ENCODE measurements at regions not wholly inside any gene's neighbourhood (a gene's known extent, or its start where the extent isn't known, plus 50 kb on each side); places are given as distances from the start of the nearest gene placed in this dataset.

DNA sequence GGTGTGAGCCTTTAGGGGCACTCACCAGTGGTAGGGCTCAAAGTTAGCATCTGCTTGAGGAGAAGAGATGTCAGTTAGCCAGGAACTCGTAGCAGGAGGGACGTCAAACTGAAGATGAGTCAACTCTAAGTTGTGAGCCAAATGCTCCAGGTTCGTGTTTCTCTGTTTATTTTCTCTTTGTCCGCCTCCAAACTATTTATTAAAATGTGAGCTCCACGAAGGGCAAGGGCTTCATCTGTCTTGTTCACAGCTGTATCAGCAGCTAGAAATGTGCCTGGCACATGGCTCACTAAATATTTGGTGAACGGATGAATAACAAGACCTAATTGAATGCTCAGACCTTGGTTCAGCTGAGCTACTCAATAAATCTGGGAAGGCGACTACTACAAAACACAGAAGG lies 248.9 kb downstream of the BCOR start:
- TF ChIP-seq, protein P1, sequence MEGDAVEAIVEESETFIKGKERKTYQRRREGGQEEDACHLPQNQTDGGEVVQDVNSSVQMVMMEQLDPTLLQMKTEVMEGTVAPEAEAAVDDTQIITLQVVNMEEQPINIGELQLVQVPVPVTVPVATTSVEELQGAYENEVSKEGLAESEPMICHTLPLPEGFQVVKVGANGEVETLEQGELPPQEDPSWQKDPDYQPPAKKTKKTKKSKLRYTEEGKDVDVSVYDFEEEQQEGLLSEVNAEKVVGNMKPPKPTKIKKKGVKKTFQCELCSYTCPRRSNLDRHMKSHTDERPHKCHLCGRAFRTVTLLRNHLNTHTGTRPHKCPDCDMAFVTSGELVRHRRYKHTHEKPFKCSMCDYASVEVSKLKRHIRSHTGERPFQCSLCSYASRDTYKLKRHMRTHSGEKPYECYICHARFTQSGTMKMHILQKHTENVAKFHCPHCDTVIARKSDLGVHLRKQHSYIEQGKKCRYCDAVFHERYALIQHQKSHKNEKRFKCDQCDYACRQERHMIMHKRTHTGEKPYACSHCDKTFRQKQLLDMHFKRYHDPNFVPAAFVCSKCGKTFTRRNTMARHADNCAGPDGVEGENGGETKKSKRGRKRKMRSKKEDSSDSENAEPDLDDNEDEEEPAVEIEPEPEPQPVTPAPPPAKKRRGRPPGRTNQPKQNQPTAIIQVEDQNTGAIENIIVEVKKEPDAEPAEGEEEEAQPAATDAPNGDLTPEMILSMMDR (IDR thresholded peaks at IDR 0.05; ENCODE audit: poor library complexity, severe bottlenecking): no peak
- no peak for TF ChIP-seq EZH2 (IDR thresholded peaks at IDR 0.05; ENCODE audit: borderline replicate concordance, insufficient read depth, low read length, poor library complexity, severe bottlenecking)
- TF ChIP-seq, protein P2, sequence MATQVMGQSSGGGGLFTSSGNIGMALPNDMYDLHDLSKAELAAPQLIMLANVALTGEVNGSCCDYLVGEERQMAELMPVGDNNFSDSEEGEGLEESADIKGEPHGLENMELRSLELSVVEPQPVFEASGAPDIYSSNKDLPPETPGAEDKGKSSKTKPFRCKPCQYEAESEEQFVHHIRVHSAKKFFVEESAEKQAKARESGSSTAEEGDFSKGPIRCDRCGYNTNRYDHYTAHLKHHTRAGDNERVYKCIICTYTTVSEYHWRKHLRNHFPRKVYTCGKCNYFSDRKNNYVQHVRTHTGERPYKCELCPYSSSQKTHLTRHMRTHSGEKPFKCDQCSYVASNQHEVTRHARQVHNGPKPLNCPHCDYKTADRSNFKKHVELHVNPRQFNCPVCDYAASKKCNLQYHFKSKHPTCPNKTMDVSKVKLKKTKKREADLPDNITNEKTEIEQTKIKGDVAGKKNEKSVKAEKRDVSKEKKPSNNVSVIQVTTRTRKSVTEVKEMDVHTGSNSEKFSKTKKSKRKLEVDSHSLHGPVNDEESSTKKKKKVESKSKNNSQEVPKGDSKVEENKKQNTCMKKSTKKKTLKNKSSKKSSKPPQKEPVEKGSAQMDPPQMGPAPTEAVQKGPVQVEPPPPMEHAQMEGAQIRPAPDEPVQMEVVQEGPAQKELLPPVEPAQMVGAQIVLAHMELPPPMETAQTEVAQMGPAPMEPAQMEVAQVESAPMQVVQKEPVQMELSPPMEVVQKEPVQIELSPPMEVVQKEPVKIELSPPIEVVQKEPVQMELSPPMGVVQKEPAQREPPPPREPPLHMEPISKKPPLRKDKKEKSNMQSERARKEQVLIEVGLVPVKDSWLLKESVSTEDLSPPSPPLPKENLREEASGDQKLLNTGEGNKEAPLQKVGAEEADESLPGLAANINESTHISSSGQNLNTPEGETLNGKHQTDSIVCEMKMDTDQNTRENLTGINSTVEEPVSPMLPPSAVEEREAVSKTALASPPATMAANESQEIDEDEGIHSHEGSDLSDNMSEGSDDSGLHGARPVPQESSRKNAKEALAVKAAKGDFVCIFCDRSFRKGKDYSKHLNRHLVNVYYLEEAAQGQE (IDR thresholded peaks at IDR 0.05; ENCODE audit: borderline replicate concordance): no peak
- TF ChIP-seq RAD21 (conservative IDR thresholded peaks at IDR 0.05): no peak
- no peak for TF ChIP-seq MXI1 (conservative IDR thresholded peaks at IDR 0.05; ENCODE audit: poor library complexity, severe bottlenecking)
- no peak for TF ChIP-seq TAF1 (IDR thresholded peaks at IDR 0.05; ENCODE audit: low read depth)
